Heart right ventricle (tissue), 16 donors: ENCODE measurements at regions not wholly inside any gene's neighbourhood (a gene's known extent, or its start where the extent isn't known, plus 50 kb on each side); places are given as distances from the start of the nearest gene placed in this dataset.

ENCODE experiments used
- ATAC-seq, 8 donors: fragments of 200-7000 bp; cut with Tn5 transposase; one replicate each; pipeline ENCODE4 v1.9.1; 2020; ENCODE audit warnings: mild to moderate bottlenecking in 8 of 8, moderate library complexity in 8 of 8, moderate number of reproducible peaks in 1 of 8
- DNase-seq, 2 donors: peaks; one replicate each; pipeline ENCODE4 v3.0.0-alpha.2; 2020
- H3K27ac ChIP-seq, 10 donors: fragments of 200-600 bp; sonication (generic) in 2 of 10; one replicate each; pipeline versions ENCODE4 v1.5.0 to v1.8.0; 2020 to 2022; ENCODE audit warnings: mild to moderate bottlenecking in 3 of 10
- H3K27me3 ChIP-seq, 7 donors: fragments of 200-600 bp; one replicate each; pipeline ENCODE4 v1.8.0; 2021 to 2022; ENCODE audit warnings: mild to moderate bottlenecking in 2 of 7
- H3K36me3 ChIP-seq, 9 donors: fragments of 200-600 bp; sonication (generic) in 1 of 9; one replicate each; pipeline versions ENCODE4 v1.5.0 to v1.8.0; 2020 to 2022; ENCODE audit warnings: mild to moderate bottlenecking in 2 of 9
- H3K4me1 ChIP-seq, 9 donors: fragments of 200-600 bp; sonication (generic) in 1 of 9; one replicate each; pipeline versions ENCODE4 v1.5.0 to v1.8.0; 2020 to 2022; ENCODE audit warnings: mild to moderate bottlenecking in 4 of 9
- H3K4me3 ChIP-seq, 10 donors: fragments of 200-600 bp; sonication (generic) in 2 of 10; one replicate each; pipeline versions ENCODE4 v1.5.0 to v1.8.0; 2020 to 2022; ENCODE audit warnings: mild to moderate bottlenecking in 7 of 10, moderate library complexity in 2 of 10
- H3K9me3 ChIP-seq, 11 donors: fragments of 200-600 bp in 10 of 11; sonication (generic) in 2 of 11; one replicate each; pipeline versions ENCODE4 v1.5.0 to v1.8.0; 2013 to 2022; ENCODE audit warnings: mild to moderate bottlenecking in 2 of 11, control low read depth in 1 of 11, moderate library complexity in 1 of 11
- CTCF ChIP-seq, 9 donors: fragments of 200-600 bp; sonication (generic) in 2 of 9; IDR thresholded peaks; one replicate each; pipeline versions ENCODE4 v1.5.0 to v1.8.0; 2021 to 2022; ENCODE audit warnings: antibody characterized with exemption in 9 of 9, mild to moderate bottlenecking in 5 of 9, moderate library complexity in 1 of 9
- WGBS, 2 donors: extraction: QIAGEN DNeasy Blood & Tissue Kit; methylation state at CpG; one replicate each; pipeline ENCODE4 v1.1.7; 2013; ENCODE audit warnings: inconsistent platforms in 1 of 2; 5-methylcytosine and 5-hydroxymethylcytosine counted together
- intact Hi-C, 10 donors: fragments of 100-400 bp; cut with DNase I; formaldehyde crosslinking; loops; one replicate each; pipeline versions ENCODE4 v1.11.1 to v1.14.2; 2022
- donor health status: Arrhythmogenic right ventricular cardiomyopathy.
- donor health status: ischemic (EF 13 %, LVEDD 7.1; RV severe dilation, severe dysfunction).
- donor health status: healthy with polysubstance abuse.
- donor health status: DM: no; HTN: yes; CAD: no.
- donor health status: DM: no; HTN: no; CAD: no.
- donor health status: ischemic (EF 25% LVEDD 6.9; RV normal size, moderate dysfunction).
- donor health status: ischemic (EF 25% LVEDD 5.7; RV mildly dilated, moderate dysfunction).
- donor health status: healthy.
- donor health status: DM: yes; HTN: yes; CAD: no.
- donor health status: Ischemic cardiomyopathy.
- donor health status: ischemic (EF 35%, LVEDD 5.7; RV mildly dilated, moderate dysfunction).
- donor health status: nonischemic (EF 11% LVEDD 7.7; RV severe dilation, severe dysfunction).
- donor health status: DM: yes; HTN: yes; CAD: no.
- donor health status: PGD.
- donor health status: ischemic (EF 29% LVEDD 5.4; RV normal size, mild dysfunction).
- donor health status: nonischemic (EF 23%, LVEDD 6.1; RV moderate dilation, normal function).

GRCh38 chr11:70525466-70525865 is 127.1 kb downstream of the CTTN start:
- Histone ChIP-seq H3K36me3 (no peaks in the 10 kb centered on the region), H3K27me3 (peaks cover 0 to 20% (median 10%) of the 10 kb centered on the region in 7 donors), H3K4me1 (peaks cover 0 to 4% (median 0%) of the 10 kb centered on the region in 9 donors), H3K4me3 (no peak overlapping the region), H3K27ac (no peak overlapping the region), H3K9me3 (no peaks in the 10 kb centered on the region)
- intact Hi-C loops, result no loop called here
- DNase-seq (no peak), ATAC-seq (no peak)
- 80 to 98% methylated on average over 7 of the region's 7 CpGs for WGBS, 2 donors
- no peak for TF ChIP-seq CTCF (IDR thresholded peaks at IDR 0.05)

GRCh38 chr11:70526116-70527045 is 128.1 kb downstream of the CTTN start:
- intact Hi-C loops, result no loop called here
- DNase-seq (no peak), ATAC-seq (no peak)
- no peak overlapping the region for H3K27ac ChIP-seq
- no peak for TF ChIP-seq CTCF (IDR thresholded peaks at IDR 0.05)
- H3K27me3 ChIP-seq, result peaks cover 0 to 16% (median 7%) of the 10 kb centered on the region in 7 donors
- 81 to 83% methylated on average over 23 of the region's 24 CpGs for WGBS, 2 donors
- no peaks in the 10 kb centered on the region for H3K9me3 ChIP-seq
- H3K36me3 ChIP-seq, result no peaks in the 10 kb centered on the region
- H3K4me1 ChIP-seq, result peaks cover 0 to 4% (median 0%) of the 10 kb centered on the region in 9 donors
- no peak overlapping the region for H3K4me3 ChIP-seq

DNA sequence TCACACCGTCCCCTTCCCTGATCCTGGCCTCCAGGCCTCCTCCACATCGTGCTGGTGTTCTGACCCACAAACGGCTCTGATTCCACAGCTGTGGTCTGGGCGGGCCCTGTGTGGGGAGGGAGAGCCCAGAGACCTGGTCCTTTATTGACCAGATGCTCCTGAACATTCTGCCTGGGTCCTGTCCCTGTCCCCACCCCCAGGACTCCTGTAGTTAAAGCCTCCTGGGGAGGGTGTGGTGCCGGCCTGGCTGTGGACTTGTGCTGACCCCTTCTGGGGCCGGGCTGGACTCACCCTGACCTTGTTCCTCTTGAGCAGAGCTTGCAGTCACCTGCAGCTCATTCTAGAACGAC is 128.7 kb downstream of the CTTN start:
- 69 to 73% methylated on average over 7 of the region's 7 CpGs for WGBS, 2 donors
- ATAC-seq, result no peak
- H3K9me3 ChIP-seq, result no peaks in the 10 kb centered on the region
- TF ChIP-seq CTCF (IDR thresholded peaks at IDR 0.05), result no peak
- no peak overlapping the region for H3K27ac ChIP-seq
- H3K4me3 ChIP-seq, result no peak overlapping the region
- DNase-seq, result no peak
- peaks cover 0 to 4% (median 0%) of the 10 kb centered on the region in 9 donors for H3K4me1 ChIP-seq
- peaks cover 0 to 11% (median 5%) of the 10 kb centered on the region in 7 donors for H3K27me3 ChIP-seq
- no peaks in the 10 kb centered on the region for H3K36me3 ChIP-seq
- intact Hi-C loops, result no loop called here

DNA sequence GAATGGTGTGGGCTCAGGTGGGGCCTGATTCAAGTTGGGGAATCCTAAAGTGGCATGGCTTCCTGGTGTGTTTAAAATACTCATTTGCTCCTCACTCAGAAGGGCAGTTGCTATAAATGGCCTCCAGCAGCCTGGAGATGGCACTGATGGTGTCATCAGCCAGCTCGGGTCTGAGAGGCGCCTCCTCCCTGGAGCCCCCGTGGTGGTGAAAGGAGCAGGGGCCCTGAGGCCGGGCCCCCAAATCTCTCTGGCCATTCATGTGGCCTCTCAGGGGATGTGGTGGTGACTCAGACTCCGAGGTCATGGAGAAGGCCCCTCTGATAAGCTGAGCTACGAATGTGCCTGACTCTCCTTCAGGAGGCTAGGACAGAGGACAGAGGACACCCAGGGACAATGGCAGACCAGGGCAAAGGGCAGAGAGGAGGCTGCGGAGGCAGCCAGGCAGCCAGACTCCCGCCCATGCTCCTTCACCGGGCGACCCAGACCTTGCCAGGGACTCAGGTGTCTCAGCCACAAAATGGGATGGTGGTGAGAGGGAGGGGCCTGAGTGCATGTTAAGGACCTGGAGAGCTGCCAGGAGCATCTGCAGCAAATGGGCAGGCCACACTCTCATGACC is 129.2 kb downstream of the CTTN start:
- no peak for DNase-seq
- intact Hi-C loops, result no loop called here
- Histone ChIP-seq H3K27ac (no peak overlapping the region), H3K4me3 (no peak overlapping the region), H3K27me3 (peaks cover 0 to 10% (median 3%) of the 10 kb centered on the region in 7 donors), H3K36me3 (no peaks in the 10 kb centered on the region), H3K9me3 (no peaks in the 10 kb centered on the region), H3K4me1 (peaks cover 0 to 4% (median 0%) of the 10 kb centered on the region in 9 donors)
- ATAC-seq, result no peak
- WGBS, 2 donors, result 73 to 74% methylated on average over 10 of the region's 10 CpGs
- TF ChIP-seq CTCF (IDR thresholded peaks at IDR 0.05), result no peak
